ENCODE measurements at regions not wholly inside any gene's neighbourhood (a gene's known extent, or its start where the extent isn't known, plus 50 kb on each side); places are given as distances from the start of the nearest gene placed in this dataset.

DNA sequence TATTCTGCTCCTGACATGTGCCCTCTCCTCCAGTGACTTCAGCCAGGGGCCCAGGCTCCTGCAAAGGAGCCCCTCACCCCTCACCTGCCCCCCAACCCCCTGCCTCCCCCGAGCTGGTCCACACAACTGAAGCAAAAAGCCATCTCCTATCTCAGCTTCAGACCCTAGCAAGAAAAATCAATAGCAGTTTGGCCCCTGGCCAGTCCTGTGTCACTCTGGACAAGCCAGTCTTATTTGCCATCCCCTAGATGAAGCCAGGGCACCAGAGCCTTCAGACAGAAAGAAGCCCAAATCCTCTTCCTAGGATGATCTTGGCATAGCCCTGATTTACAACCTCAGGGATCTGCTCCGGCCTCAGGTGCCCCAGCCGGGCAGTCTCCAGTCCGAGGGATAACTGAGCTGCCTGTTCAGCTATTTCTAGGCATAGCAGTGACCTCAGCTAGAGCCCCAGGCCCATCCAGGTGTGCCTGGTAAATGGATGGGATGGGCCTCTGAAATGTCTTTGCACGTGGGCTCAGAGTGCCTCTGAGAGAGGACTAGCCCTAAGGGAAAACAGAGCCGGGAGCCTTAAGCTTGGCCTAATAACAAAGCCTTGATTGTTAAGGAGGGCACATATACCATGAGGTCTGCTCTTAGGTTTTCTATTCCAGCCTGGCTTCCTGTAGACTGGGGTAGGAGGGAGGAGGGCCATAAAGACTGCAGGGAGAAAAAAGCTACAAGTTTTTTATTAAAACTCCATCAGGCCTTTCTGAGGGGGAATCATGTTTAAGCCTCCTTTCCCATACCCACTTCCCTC, 242.0 kb downstream of the SHQ1 start:
- Histone ChIP-seq H3K27ac (ENCODE audit: low read depth, low read length) (no peak overlapping the region), H3K9me3 (ENCODE audit: control insufficient read depth, insufficient read depth, low read length) (no peaks in the 10 kb centered on the region), H3K27me3 (ENCODE audit: control insufficient read depth, insufficient read depth, low read length) (no peaks in the 10 kb centered on the region), H3K4me1 (ENCODE audit: control insufficient read depth, insufficient read depth, low read length) (no peaks in the 10 kb centered on the region), H3K36me3 (ENCODE audit: control insufficient read depth, insufficient read depth, low read length) (no peaks in the 10 kb centered on the region), H3K9ac (ENCODE audit: low read depth, low read length) (no peak overlapping the region), H3K4me3 (ENCODE audit: low read depth, low read length) (no peak overlapping the region)

DNA sequence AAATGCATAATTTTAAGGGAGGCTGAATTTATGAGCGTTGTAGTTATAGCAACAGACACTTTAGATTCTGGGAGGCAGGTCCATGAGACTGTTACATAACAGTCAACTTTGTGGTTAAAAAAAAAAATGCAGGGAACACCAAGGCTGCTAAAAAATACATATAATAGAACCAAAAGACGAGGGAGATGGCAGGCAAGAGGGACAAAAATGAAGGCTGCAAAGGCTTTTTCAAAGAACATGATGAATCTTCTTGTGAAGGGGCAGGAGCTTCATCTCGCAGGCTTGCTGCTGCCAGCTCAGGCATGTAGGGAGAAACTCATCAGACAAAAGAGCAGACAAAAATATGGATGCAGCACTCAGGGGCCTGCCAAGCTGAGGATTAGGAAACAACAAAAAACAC, 243.9 kb downstream of the SHQ1 start:
- Histone ChIP-seq H3K9ac (ENCODE audit: low read depth, low read length) (no peak overlapping the region), H3K27ac (ENCODE audit: low read depth, low read length) (no peak overlapping the region), H3K4me3 (ENCODE audit: low read depth, low read length) (no peak overlapping the region), H3K36me3 (ENCODE audit: control insufficient read depth, insufficient read depth, low read length) (no peaks in the 10 kb centered on the region), H3K4me1 (ENCODE audit: control insufficient read depth, insufficient read depth, low read length) (no peaks in the 10 kb centered on the region), H3K9me3 (ENCODE audit: control insufficient read depth, insufficient read depth, low read length) (no peaks in the 10 kb centered on the region), H3K27me3 (ENCODE audit: control insufficient read depth, insufficient read depth, low read length) (no peaks in the 10 kb centered on the region)

DNA sequence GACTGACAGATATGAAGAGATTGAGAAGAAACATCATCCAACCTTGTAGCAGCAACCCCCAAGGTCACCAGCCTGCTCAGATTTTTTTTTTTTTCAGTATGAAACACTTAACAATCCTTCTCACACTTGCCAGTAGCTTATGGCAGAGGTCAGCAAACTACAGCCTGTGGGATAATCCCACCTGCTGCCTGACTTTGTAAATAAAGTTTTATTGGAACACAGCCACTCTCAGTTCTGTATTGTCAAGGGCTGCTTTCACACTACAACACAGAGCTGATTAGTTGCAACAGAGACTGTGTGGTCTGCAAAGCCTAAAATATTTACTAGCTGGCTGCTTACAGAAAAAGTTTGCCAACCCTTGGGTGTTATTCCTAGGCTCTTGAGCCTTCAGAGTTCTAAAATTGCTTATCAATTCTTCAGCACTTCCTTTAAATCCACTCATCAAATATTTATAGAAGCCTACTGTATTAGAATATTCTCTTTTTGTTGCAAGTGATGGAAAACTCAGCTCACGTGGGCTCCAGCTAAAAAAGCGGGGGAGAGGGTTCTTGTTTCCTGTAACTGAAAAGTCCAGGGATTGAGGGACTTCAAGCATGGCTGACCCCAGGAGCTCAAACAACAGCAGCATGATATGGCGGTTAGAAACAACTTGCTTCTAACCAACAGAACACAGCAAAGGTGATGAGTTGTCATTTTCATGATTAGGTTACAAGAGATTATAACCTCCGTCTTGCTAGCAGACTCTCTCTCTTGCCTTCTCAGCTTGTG, 246.1 kb downstream of the SHQ1 start:
- Histone ChIP-seq H3K36me3 (ENCODE audit: control insufficient read depth, insufficient read depth, low read length) (no peaks in the 10 kb centered on the region), H3K4me1 (ENCODE audit: control insufficient read depth, insufficient read depth, low read length) (peaks cover 7% of the 10 kb centered on the region), H3K27me3 (ENCODE audit: control insufficient read depth, insufficient read depth, low read length) (no peaks in the 10 kb centered on the region), H3K9me3 (ENCODE audit: control insufficient read depth, insufficient read depth, low read length) (no peaks in the 10 kb centered on the region), H3K9ac (ENCODE audit: low read depth, low read length) (no peak overlapping the region), H3K27ac (ENCODE audit: low read depth, low read length) (no peak overlapping the region), H3K4me3 (ENCODE audit: low read depth, low read length) (no peak overlapping the region)

DNA sequence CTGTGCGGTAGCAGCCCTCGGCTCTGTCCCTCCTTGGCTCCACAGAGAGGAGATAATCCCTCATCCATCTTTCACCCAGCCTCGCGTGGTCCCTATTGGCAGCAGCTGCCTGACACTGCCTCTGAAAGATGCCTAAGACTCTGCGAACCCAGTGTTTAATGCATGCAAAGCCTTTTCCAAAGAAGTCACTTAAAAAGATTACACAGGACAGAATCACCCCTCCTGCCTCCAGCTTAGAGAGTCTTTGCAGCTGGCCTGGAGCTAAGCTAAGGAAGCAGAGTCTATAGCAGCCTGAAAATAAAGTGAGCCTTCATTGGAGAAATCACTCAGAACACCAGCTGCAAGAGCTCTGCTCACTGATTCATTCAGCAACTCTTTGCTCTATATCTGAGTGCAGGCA, 247.2 kb downstream of the SHQ1 start:
- H3K9me3 ChIP-seq (ENCODE audit: control insufficient read depth, insufficient read depth, low read length) = no peaks in the 10 kb centered on the region
- no peak overlapping the region for H3K4me3 ChIP-seq (ENCODE audit: low read depth, low read length)
- peaks cover 7% of the 10 kb centered on the region for H3K4me1 ChIP-seq (ENCODE audit: control insufficient read depth, insufficient read depth, low read length)
- no peak overlapping the region for H3K9ac ChIP-seq (ENCODE audit: low read depth, low read length)
- H3K36me3 ChIP-seq (ENCODE audit: control insufficient read depth, insufficient read depth, low read length) = no peaks in the 10 kb centered on the region
- H3K27ac ChIP-seq (ENCODE audit: low read depth, low read length) = no peak overlapping the region
- H3K27me3 ChIP-seq (ENCODE audit: control insufficient read depth, insufficient read depth, low read length) = no peaks in the 10 kb centered on the region

DNA sequence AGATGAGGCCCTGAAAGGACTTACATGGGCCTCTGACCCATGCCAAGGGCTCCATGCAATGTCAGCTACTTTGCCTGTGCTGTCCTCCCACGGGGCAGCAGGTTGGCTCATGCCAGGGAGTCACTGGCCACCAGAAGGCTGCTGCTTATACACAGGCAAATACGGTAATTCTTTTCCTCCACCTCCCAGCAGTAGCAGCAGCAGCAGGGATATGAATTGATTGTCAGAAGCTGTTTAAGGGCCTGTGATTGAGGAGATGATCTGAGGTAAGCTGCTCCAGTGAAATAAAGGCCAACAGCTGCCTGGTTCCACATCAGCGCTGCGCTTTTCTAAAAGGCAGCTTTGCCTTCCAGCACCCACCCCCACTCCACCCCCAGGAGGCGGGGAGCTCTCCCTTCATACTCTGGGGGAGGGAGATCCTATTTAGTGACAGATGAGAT, 250.5 kb downstream of the SHQ1 start:
- H3K36me3 ChIP-seq (ENCODE audit: control insufficient read depth, insufficient read depth, low read length) = no peaks in the 10 kb centered on the region
- no peaks in the 10 kb centered on the region for H3K9me3 ChIP-seq (ENCODE audit: control insufficient read depth, insufficient read depth, low read length)
- H3K9ac ChIP-seq (ENCODE audit: low read depth, low read length) = no peak overlapping the region
- no peaks in the 10 kb centered on the region for H3K27me3 ChIP-seq (ENCODE audit: control insufficient read depth, insufficient read depth, low read length)
- H3K27ac ChIP-seq (ENCODE audit: low read depth, low read length) = peak overlapping the region; percentile 26
- H3K4me1 ChIP-seq (ENCODE audit: control insufficient read depth, insufficient read depth, low read length) = peaks cover 7% of the 10 kb centered on the region
- H3K4me3 ChIP-seq (ENCODE audit: low read depth, low read length) = peak overlapping the region; percentile 5; the same call in 1 of the 2 replicates

DNA sequence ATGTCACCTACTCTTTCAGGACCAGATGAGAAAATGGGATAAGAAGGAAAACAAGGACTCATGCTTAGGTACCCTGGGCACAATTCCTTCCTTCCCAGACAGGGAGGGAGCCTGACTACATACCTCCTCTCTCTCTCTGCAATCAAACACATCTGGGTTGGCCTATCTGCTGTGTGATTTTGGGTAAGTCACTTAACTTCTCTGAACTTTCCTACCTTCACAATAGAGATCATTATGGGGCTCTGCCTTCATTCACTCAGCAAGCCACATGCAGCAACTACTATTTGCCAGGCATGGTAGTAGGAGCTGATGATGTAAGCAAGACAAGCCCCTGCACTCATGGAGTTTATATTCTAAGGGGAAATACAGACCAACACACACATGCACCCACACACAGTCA, 251.2 kb downstream of the SHQ1 start:
- Histone ChIP-seq H3K4me1 (ENCODE audit: control insufficient read depth, insufficient read depth, low read length) (peaks cover 12% of the 10 kb centered on the region), H3K27ac (ENCODE audit: low read depth, low read length) (no peak overlapping the region)

DNA sequence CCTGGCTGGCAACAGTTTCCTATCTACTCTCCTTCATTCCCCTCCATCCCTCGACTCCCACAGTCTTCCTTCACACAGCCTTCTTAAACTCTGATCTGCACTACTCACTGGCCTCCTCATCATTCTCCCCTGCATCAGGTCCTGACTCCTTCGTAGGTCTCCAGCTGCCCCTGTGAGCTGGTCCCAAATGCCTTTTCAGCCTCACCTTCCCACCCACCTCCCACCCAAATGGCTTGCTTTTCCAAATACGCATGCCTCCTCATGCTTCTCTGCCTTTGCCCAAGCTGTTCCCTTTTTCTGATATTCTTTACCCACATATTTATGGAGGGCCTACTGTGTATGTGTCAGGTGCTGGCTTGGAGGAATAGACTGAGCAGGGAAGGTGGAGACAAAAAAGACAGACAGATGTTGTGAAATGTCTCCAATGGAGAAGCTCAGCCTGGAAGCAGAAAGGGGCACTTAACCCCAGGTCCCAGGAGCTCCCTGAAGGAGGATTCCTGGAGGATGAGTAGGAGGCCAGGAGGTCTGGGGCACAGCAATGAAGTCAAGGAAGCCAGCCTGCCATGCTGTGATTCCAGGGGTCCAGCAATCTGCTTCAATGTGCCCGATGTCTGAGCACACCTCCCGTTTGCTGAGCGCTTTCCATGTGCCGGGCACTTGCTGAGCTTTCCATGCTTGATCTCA, 252.2 kb downstream of the SHQ1 start:
- Histone ChIP-seq H3K9me3 (ENCODE audit: control insufficient read depth, insufficient read depth, low read length) (no peaks in the 10 kb centered on the region), H3K27me3 (ENCODE audit: control insufficient read depth, insufficient read depth, low read length) (no peaks in the 10 kb centered on the region), H3K4me1 (ENCODE audit: control insufficient read depth, insufficient read depth, low read length) (peaks cover 21% of the 10 kb centered on the region), H3K4me3 (ENCODE audit: low read depth, low read length) (no peak overlapping the region), H3K36me3 (ENCODE audit: control insufficient read depth, insufficient read depth, low read length) (no peaks in the 10 kb centered on the region), H3K27ac (ENCODE audit: low read depth, low read length) (no peak overlapping the region), H3K9ac (ENCODE audit: low read depth, low read length) (no peak overlapping the region)

More for the DNA sequence above, 251.2 kb downstream of the SHQ1 start:
- Histone ChIP-seq H3K4me3 (ENCODE audit: low read depth, low read length) (no peak overlapping the region), H3K27me3 (ENCODE audit: control insufficient read depth, insufficient read depth, low read length) (no peaks in the 10 kb centered on the region), H3K9me3 (ENCODE audit: control insufficient read depth, insufficient read depth, low read length) (no peaks in the 10 kb centered on the region), H3K36me3 (ENCODE audit: control insufficient read depth, insufficient read depth, low read length) (no peaks in the 10 kb centered on the region), H3K9ac (ENCODE audit: low read depth, low read length) (no peak overlapping the region)

DNA sequence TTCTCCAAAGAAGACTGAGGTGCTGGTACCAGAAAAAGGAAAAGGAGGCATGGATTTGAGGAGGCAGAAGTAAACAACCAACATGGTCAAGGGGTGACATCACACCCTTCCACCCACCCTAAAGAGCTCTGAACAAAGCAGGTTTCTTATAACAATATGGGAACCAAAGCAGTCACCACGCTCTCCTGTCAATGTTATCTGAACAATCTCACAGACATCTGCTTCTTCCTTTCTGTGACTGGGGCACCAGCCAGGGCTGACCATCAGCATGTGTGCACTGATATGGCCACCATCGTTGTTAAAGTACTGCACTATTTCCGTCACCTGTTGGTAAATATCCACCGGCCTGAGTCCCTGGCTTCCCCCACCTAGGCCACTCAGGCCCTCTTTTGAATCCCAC, 252.9 kb downstream of the SHQ1 start:
- Histone ChIP-seq H3K4me1 (ENCODE audit: control insufficient read depth, insufficient read depth, low read length) (peaks cover 28% of the 10 kb centered on the region), H3K36me3 (ENCODE audit: control insufficient read depth, insufficient read depth, low read length) (no peaks in the 10 kb centered on the region), H3K9me3 (ENCODE audit: control insufficient read depth, insufficient read depth, low read length) (no peaks in the 10 kb centered on the region), H3K9ac (ENCODE audit: low read depth, low read length) (no peak overlapping the region), H3K27ac (ENCODE audit: low read depth, low read length) (no peak overlapping the region), H3K4me3 (ENCODE audit: low read depth, low read length) (no peak overlapping the region), H3K27me3 (ENCODE audit: control insufficient read depth, insufficient read depth, low read length) (no peaks in the 10 kb centered on the region)

DNA sequence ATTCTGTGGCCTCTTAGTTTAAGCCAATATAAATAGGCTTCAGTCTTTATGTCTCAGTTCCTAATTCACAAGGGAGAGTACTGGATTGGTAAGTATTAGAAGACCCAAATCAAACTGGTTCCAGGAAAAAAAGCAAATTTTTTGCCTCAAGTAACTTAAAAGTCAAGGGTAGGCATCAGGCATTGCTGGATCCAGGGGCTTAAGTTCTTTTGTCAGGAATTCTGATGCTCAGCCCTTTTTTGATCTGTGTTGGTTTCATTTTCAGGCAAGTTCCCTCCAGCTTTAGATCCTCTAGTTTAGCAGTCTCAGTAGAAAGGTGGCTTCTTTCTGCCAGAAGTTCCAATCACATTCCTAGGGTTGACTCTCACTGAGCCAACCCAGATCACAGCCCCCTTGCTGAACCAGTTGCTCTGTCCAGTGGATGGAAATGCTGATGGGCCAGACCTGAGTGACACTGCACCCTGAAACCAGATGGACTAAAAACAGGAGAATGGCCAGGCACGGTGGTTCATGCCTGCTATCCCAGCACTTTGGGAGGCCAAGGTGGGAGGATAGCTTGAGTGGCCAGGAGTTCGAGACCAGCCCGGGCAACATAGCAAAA, 253.5 kb downstream of the SHQ1 start:
- Histone ChIP-seq H3K27ac (ENCODE audit: low read depth, low read length) (no peak overlapping the region), H3K27me3 (ENCODE audit: control insufficient read depth, insufficient read depth, low read length) (peaks cover 2% of the 10 kb centered on the region; the same call in 1 of the 2 replicates), H3K36me3 (ENCODE audit: control insufficient read depth, insufficient read depth, low read length) (no peaks in the 10 kb centered on the region), H3K9ac (ENCODE audit: low read depth, low read length) (no peak overlapping the region), H3K4me3 (ENCODE audit: low read depth, low read length) (no peak overlapping the region), H3K4me1 (ENCODE audit: control insufficient read depth, insufficient read depth, low read length) (peaks cover 29% of the 10 kb centered on the region), H3K9me3 (ENCODE audit: control insufficient read depth, insufficient read depth, low read length) (no peaks in the 10 kb centered on the region)

DNA sequence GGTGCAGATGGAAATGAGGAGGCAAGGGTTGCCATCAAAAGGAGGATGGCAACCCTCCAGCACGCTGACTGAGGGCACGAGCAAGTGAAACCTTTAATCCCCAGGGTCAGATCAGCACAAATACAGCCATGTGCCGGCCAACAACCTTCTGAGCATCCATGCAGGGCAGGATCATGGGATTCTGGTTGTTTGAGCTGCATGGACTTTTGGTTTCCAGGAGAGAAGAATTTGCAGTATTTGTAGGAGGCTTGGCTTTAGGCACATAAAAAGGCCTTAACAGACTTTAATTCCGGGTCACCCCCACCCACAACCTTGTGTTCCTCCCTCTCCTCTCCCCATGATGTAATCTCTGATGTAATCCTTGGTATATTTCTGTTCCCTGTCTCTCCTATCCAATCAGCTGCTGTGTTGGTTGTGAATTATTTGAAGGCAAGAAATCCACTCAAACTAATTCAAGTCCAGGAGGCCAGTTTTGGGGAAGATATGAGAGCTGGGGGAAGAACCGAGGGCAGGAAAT, 254.3 kb downstream of the SHQ1 start:
- H3K9me3 ChIP-seq (ENCODE audit: control insufficient read depth, insufficient read depth, low read length) = no peaks in the 10 kb centered on the region
- H3K27ac ChIP-seq (ENCODE audit: low read depth, low read length) = no peak overlapping the region
- H3K9ac ChIP-seq (ENCODE audit: low read depth, low read length) = no peak overlapping the region
- H3K36me3 ChIP-seq (ENCODE audit: control insufficient read depth, insufficient read depth, low read length) = no peaks in the 10 kb centered on the region
- peaks cover 29% of the 10 kb centered on the region for H3K4me1 ChIP-seq (ENCODE audit: control insufficient read depth, insufficient read depth, low read length)
- H3K4me3 ChIP-seq (ENCODE audit: low read depth, low read length) = no peak overlapping the region
- peaks cover 4% of the 10 kb centered on the region; the same call in 1 of the 2 replicates for H3K27me3 ChIP-seq (ENCODE audit: control insufficient read depth, insufficient read depth, low read length)

Measured in HUES48 (cell line).